AG09309 (cell line): ENCODE measurements at regions not wholly inside any gene's neighbourhood (a gene's known extent, or its start where the extent isn't known, plus 50 kb on each side); places are given as distances from the start of the nearest gene placed in this dataset.

ENCODE experiments used
- DNase-seq: peaks from one replicate; pipeline ENCODE4 v3.0.0-alpha.2; 2010; ENCODE audit warnings: low read depth
- H3K4me3 ChIP-seq: 2 replicates; pipeline ENCODE4 v1.5.1; 2011; ENCODE audit warnings: mild to moderate bottlenecking, low read depth, low read length, moderate library complexity; ENCODE audit not compliant: control insufficient read depth
- CTCF ChIP-seq: IDR thresholded peaks from 2 replicates; pipeline ENCODE4 v1.5.1; 2011; ENCODE audit warnings: mild to moderate bottlenecking, low read depth, low read length, inconsistent platforms; ENCODE audit not compliant: insufficient read depth, control insufficient read depth; ENCODE audit errors: missing control alignments

GRCh38 chr12:92229381-92229780, 83.7 kb upstream of the BTG1 start:
- TF ChIP-seq CTCF: no peak
- no peak for DNase-seq
- H3K4me3 ChIP-seq: no peak overlapping the region

- H3K4me3 ChIP-seq: no peak overlapping the region
- no peak for TF ChIP-seq CTCF
- DNase-seq: no peak
Observed at GRCh38 chr12:92226961-92227360, 81.3 kb upstream of the BTG1 start.

GRCh38 chr12:92226071-92226661, 80.5 kb upstream of the BTG1 start:
- DNase-seq: no peak
- no peak overlapping the region for H3K4me3 ChIP-seq
- TF ChIP-seq CTCF: no peak

- DNase-seq: no peak
- TF ChIP-seq CTCF: no peak
- H3K4me3 ChIP-seq: no peak overlapping the region
Observed at GRCh38 chr12:92224685-92225331, 79.2 kb upstream of the BTG1 start.

- DNase-seq: no peak
- no peak overlapping the region for H3K4me3 ChIP-seq
- TF ChIP-seq CTCF: no peak
Observed at GRCh38 chr12:92223481-92223880, 77.8 kb upstream of the BTG1 start.

- TF ChIP-seq CTCF: no peak
- DNase-seq: no peak
- no peak overlapping the region for H3K4me3 ChIP-seq
Observed at GRCh38 chr12:92221656-92222315, 76.1 kb upstream of the BTG1 start.
